Sigmoid colon (tissue), 3 donors: ENCODE measurements at regions not wholly inside any gene's neighbourhood (a gene's known extent, or its start where the extent isn't known, plus 50 kb on each side); places are given as distances from the start of the nearest gene placed in this dataset.

Experiments used
- POLR2A ChIP-seq, 2 donors: fragments of 450-650 bp; IDR thresholded peaks; one replicate each; pipeline ENCODE4 v1.6.1; 2016; ENCODE audit warnings: antibody characterized with exemption in 2 of 2, mild to moderate bottlenecking in 2 of 2, moderate library complexity in 2 of 2
- TF ChIP-seq, protein P1 (sequence below), 4 experiments: fragments of 450-650 bp in 3 of 4; fragments of 200-600 bp in 1 of 4; IDR thresholded peaks; one replicate each; pipeline ENCODE4 v1.5.1; 2016 to 2019; ENCODE audit warnings: antibody characterized with exemption in 4 of 4, mild to moderate bottlenecking in 3 of 4, moderate library complexity in 2 of 4

- TF ChIP-seq, protein P1, sequence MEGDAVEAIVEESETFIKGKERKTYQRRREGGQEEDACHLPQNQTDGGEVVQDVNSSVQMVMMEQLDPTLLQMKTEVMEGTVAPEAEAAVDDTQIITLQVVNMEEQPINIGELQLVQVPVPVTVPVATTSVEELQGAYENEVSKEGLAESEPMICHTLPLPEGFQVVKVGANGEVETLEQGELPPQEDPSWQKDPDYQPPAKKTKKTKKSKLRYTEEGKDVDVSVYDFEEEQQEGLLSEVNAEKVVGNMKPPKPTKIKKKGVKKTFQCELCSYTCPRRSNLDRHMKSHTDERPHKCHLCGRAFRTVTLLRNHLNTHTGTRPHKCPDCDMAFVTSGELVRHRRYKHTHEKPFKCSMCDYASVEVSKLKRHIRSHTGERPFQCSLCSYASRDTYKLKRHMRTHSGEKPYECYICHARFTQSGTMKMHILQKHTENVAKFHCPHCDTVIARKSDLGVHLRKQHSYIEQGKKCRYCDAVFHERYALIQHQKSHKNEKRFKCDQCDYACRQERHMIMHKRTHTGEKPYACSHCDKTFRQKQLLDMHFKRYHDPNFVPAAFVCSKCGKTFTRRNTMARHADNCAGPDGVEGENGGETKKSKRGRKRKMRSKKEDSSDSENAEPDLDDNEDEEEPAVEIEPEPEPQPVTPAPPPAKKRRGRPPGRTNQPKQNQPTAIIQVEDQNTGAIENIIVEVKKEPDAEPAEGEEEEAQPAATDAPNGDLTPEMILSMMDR (IDR thresholded peaks at IDR 0.05): no peak
- TF ChIP-seq POLR2A (IDR thresholded peaks at IDR 0.05): no peak
Measured at GRCh38 chr5:30156156-30156555, 1037.3 kb upstream of the CDH6 start.
